GM10266 (cell line): ENCODE measurements at regions not wholly inside any gene's neighbourhood (a gene's known extent, or its start where the extent isn't known, plus 50 kb on each side); places are given as distances from the start of the nearest gene placed in this dataset.
"Not testable (repeated sequence)": the region's sequence is repeated elsewhere in the genome, so short reads cannot be mapped to it uniquely, and the experiment has no call there.

Experiments
- DNase-seq: peaks from one replicate; pipeline ENCODE4 v3.0.0; 2012; ENCODE audit errors: extremely low spot score
- TF ChIP-seq, protein P1 (sequence below): IDR thresholded peaks from 2 replicates; pipeline ENCODE4 v1.5.1; 2012; ENCODE audit warnings: mild to moderate bottlenecking, low read depth; ENCODE audit not compliant: control insufficient read depth, insufficient read depth; ENCODE audit errors: missing control alignments

- TF ChIP-seq, protein P1, sequence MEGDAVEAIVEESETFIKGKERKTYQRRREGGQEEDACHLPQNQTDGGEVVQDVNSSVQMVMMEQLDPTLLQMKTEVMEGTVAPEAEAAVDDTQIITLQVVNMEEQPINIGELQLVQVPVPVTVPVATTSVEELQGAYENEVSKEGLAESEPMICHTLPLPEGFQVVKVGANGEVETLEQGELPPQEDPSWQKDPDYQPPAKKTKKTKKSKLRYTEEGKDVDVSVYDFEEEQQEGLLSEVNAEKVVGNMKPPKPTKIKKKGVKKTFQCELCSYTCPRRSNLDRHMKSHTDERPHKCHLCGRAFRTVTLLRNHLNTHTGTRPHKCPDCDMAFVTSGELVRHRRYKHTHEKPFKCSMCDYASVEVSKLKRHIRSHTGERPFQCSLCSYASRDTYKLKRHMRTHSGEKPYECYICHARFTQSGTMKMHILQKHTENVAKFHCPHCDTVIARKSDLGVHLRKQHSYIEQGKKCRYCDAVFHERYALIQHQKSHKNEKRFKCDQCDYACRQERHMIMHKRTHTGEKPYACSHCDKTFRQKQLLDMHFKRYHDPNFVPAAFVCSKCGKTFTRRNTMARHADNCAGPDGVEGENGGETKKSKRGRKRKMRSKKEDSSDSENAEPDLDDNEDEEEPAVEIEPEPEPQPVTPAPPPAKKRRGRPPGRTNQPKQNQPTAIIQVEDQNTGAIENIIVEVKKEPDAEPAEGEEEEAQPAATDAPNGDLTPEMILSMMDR, result no peak
- no peak for DNase-seq
Measured at GRCh38 chr6:55943329-55943728, 67.9 kb upstream of the BMP5 start.

- no peak for DNase-seq
Measured at GRCh38 chr6:55941702-55942101, 66.3 kb upstream of the BMP5 start.

DNA sequence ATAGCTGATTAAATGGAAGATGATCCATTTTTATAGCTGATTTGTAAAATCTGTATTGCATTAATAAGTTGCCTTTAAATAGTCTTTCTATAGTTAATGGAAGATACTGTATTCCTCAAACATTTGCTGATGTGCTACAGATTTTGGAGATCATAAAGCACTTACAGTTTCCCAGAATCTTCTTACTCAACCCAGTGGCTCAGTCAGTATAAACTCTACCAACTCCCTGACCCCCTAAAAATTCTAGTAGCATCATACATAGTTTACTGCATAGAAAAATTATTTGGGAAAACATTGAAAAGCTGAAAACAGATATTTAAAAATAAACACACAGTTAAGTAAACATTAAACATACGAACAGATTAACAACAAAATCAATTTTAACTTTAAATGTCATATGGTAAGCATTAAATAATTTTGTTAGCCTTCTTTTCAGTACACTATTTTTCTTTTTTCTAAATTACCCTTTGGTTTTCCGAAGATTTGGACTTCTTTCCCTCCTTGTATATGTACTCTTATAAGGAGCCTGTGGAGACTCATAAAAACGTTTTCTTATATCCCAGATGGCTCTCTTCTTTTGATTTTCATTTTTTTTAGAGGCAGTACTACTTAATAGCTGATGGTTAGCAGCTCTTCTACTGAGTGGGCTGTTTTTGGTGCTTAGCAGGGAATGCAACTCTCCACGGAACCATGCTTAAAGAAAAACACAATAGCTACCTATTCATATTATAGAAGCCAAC, 62.7 kb upstream of the BMP5 start:
- TF ChIP-seq, protein P1, result no peak
- no peak for DNase-seq

More at GRCh38 chr6:55941702-55942101, 66.3 kb upstream of the BMP5 start:
- TF ChIP-seq, protein P1, result no peak

- TF ChIP-seq, protein P1, result no peak
- DNase-seq, result no peak
Measured at GRCh38 chr6:55937261-55937947, 62.0 kb upstream of the BMP5 start.

- DNase-seq, result no peak
- TF ChIP-seq, protein P1, result no peak
Measured at GRCh38 chr6:55931101-55931500, 55.7 kb upstream of the BMP5 start.

- DNase-seq, result not testable (repeated sequence)
Measured at GRCh38 chr6:55927713-55928112, 52.3 kb upstream of the BMP5 start.

DNA sequence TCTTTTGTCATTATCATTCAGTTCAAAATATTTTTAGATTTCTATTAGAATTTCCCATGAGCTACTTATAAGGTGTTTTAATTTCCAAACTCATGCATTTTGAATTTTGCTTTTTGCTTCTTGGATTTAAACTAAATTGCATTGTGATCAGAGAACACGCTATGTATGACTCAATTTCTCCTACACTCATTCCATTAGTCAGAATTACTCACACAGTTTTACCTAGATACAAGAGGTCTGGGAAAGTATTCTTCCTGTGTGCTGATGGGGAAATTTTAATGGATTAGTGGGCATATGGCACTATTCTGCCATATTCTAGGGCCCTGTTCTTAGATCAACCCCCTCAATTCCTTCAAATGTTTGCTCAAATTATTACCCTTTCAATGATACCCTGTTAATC, 49.9 kb upstream of the BMP5 start:
- DNase-seq, result no peak
- TF ChIP-seq, protein P1, result no peak
